Activated CD8-positive, alpha-beta memory T cell treated with anti-CD3 and anti-CD28 coated beads, Interleukin-2, amount 50 U/mL, for 1 hour (primary cell): ENCODE measurements at regions not wholly inside any gene's neighbourhood (a gene's known extent, or its start where the extent isn't known, plus 50 kb on each side); places are given as distances from the start of the nearest gene placed in this dataset.

ENCODE experiments used
- DNase-seq: peaks from one replicate; pipeline ENCODE4 v3.0.0-alpha.2; 2020; ENCODE audit errors: extremely low read depth

DNA sequence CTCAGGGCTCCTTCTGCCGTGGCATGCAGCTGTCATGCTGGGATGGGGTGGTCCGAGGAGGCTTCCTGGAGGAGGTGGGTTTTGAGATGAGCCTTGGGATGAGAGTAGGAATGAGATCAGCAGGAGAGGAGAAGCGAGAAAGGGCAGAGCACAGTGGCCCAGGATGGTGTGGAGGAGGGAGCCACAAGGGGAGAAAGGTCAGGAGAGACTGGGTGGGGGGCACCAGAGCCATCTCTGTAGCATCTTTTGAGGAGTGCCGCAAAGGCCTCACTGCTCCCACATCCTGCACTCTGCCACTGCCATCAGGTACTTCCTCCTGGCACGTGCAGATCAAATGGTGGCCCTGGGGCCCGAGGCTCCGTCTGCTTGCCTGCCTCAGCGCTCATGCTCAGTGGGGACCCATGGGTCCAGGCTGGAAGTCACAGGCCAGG, 150.2 kb downstream of the MACROH2A1 start:
- no peak for DNase-seq

DNA sequence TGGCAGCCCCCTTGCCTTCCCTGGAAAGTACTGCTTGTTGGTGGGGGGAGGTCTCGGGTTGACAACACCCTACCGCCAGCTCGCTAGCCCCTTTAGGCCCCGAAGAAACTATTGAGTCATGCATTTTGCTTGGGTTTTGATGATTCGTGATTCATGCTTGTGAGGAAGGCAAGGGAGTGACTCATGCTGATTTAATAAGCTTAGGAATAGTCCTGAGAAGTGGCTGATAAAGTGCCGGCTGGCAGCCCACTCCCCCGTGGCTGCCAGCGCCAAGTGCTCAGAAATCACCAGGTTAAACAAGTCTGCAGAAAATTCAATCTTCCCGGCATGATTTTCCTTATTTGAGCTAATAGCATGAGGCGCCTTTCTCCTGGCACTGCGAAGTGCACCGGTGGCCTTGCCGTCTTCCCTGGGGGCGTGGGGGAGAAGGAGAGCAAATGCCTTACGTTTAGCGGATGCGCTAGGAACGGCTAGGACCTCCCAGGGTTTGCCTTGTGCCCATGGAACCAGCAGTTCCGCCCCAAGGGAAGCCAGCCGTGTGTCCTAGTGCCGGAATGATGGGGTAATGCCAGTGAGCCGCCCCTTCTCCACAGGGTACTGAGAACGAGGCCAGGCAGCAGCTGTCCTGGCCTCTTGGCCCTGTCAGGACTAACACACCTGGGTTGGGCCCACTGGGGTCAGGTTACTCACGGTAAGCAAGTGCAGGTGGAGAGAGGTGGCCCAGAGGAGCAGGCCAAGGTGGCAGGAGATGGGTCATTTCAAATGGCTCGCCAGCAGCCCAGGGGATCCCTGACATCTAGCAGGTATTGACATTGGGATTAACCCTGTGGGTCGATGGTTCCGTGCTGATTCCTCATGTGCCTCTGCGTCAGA, 151.9 kb downstream of the MACROH2A1 start:
- DNase-seq: no peak

DNA sequence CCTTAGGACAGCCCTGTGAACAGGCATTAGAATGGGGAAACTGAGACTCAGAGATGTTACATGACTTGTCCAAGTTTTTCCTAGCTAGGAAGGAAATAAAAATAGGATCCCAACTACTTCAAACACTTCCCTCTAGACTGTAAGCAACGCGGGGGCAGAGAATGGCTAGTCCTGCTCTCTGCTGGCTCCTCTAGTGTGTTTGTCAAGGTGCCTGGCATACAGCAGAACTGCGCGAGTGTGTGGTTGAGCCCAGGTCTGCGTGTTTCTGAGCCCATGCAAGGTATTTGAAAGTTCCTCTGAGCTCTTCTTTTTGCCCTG, 152.5 kb downstream of the MACROH2A1 start:
- no peak for DNase-seq

DNA sequence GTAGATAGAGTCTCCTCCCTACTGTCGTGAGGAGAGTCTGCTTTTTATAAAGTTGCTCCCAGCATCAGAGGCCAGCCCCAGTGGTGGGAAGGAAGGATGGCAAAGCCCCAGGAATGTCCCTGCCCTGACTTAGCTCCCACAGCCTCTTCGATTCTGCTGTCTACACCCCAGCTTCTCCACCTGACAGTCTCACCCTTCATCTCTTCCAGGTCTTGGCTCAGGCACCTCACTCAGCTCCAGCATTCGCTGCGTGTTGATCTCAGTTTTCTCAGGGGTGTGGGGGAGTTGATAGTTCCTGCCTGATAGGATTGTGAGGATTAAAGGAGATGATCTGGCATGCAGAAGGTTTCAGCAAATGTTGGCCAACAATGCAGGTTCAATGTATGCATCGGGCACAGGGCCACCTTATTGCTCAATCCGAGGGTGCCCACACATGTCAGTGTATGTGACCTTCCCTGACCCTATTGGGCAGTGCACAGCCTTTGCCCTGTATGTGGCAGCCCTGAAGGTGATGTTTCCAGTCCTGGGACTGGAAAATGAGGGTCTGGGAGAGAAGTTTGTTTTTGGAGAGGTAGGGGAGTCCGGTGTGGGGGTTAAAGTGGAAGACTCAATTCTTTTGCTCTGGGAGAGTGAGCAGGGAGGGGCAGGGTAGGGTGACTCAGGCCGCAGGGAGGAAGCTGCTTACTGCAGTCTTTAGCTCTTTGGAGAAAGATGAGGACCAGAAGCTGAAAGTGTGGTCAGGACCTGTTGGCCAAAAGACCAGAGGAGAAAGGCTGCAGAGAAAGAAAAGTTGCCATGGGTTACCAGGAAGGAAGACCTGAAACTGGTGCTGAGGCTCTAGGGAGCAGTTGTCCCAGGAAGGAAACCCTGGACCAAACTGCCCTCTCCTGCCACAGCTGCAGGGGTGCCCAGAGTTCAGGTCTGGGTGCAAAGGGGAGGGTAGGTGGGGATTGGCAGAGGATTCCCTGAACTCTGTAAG, 153.2 kb downstream of the MACROH2A1 start:
- no peak for DNase-seq

DNA sequence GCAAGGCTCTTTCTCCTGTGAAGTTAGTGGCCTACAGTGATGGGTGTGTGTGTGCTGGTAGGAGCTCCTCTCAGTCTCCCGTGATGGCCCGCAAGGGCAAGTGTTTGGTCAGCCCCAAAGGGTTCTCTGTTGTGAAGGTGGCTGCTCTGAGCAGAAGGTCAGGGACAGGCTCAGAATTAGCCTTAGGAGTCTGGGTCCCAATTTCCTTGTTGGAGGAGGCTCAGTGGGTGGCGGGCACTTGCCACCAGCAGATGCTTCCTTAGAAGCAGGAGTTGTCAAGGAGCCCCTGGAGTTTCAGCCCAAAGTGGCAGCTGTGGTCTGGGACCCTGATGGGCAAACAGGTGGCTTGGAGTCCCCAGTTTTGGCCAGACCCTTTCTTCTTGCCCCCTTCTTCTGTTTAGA, 154.4 kb downstream of the MACROH2A1 start:
- no peak for DNase-seq

DNA sequence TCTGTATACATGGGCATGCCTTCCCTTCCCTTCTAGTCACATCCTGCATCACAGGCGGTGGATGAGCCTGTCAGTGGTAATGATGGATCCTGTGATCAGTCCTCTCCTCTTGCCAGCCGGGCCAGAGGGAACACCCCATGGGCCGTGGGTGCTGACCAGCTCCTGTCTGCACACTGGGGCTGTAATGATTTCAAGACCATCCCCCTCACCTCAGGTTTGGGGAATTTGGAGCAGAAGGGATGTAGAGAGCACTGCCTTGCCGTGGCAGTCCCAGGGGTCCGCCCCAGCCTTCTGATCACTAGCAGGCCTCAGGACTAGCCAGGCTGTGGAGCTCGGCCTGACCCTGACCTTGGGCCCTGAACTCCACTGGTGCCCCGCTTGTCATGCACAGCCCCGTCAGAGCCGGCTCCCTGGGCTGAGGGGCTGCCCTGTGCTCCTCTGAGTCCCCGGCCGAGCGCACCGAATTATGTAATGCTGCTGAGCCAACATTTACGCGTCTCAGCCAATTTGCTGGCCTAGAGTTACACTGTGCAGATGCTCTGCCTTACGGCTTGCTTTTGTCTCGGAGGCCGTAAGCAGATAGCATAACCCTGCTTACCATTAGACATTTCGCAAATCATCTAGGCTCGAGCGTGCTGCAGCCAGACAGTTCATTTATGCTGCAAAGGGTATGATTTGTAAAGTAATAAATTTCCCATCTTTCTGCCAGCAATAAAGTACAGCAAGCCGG, 155.3 kb downstream of the MACROH2A1 start:
- no peak for DNase-seq

DNA sequence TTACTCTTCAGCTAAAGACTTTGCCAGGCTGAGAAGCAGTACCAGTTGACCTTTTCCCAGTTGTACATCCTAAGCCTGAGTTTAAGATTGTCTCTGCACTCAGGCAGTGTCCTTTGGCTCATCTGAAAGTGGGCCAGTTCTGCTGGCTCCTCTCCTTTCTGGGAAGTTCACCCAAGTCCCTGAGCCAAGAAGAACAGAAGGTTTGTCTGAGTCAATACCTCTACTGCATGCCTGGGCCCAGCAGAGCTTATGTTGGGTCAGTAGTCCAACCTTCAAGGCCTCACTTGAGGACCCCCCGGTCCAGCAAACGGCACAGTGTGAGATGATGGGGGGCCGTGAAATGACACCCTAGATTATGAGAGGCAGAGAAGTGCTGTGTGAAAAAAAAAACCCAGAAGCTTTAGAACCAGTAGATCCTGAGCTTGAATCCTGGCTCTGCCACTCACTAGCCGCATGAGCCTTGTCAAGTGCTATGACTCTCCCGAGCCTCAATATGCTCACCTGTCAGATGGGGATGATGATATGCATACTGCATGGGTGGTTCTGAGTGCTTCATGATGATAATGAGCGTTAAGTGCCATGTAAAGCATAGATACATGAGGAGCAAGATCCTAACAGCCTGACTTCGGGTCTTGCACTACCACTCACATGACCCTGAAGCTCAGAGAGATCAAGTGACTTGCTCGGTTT, 156.0 kb downstream of the MACROH2A1 start:
- no peak for DNase-seq

DNA sequence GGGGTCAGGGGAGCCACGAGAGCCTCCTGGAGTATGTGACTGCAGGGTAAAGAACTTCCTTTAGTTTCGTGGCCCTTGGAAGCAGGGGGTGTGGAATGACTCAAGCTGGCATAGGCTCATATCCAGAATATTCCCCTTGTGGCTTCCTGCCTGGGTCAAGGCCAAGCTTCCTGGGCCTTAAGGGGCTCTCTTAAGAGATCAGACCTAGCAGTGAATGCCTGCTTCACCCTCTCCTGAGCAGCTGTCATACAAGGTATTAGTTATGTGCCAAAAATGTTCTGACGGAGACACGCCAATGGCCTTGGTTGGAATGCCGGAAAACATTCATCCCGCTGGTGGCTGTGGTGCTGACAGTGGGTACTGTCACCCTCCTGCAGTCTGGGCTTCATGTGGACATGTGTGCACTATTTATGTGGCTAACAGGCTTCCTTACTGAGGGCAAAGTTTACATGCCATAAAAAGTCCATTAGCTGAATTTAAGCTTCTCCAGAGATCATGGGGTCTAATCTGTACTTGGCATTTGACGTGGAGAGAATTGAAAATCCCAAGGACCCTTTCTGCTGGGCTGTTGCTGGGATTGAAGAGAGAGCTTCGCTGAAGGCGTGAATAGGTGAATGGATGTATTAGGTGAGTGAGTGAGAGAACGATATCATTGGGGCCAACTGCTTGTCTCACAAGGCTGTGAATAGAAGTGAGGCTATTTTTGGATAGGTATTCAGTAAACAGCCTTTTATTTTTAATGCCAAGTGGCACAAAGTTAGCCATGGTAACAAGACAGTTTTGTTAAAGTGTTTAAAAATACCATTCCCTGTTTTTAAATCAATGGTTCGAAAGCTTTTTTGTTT, 156.8 kb downstream of the MACROH2A1 start:
- DNase-seq: no peak

DNA sequence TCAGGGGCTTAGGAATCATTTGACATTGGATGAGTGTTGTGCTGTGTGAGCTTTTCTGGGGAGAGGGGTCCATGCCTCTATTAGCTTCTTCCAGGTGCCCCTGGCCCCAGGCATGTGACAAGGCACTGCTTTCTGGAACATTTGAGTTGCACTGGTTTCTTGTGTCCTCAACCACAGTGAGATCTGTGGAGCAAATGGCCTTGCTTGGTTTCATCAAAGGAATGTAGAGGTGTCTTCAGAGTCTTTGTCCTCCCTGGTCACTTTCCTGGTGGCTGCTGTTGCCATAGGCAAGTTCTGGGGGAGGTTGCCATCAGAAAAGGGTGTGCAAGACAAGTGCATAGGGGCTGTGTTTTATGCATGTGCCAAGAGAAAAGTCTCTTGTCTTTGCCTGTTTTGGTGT, 157.5 kb downstream of the MACROH2A1 start:
- no peak for DNase-seq

DNA sequence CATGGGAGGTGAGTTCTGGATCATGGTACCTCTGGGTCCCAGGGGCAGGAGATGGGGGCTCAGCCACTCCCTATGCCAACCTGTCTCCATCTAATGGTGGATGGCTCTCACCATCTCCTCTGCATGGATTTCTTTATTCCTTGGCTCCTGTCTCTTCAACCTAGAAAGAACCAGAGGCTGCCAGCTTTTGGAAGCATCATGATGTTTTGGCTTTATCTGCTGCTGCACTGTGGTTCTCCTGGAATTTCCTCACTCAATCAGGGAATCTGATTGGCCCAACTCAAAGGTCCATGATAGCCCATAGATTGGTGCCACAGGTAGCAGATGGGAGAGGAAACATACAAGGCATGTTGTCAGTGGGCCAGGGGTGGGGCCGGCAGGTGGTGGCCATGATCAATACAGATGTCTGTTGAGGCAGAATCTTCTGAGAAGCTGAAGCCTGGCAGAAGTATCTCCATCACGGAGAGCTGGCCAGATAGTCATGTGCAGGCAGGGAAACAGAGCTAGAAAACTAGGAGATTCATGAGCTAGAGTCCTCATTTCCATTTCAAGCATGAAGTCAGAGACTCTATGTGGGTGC, 158.2 kb downstream of the MACROH2A1 start:
- no peak for DNase-seq

DNA sequence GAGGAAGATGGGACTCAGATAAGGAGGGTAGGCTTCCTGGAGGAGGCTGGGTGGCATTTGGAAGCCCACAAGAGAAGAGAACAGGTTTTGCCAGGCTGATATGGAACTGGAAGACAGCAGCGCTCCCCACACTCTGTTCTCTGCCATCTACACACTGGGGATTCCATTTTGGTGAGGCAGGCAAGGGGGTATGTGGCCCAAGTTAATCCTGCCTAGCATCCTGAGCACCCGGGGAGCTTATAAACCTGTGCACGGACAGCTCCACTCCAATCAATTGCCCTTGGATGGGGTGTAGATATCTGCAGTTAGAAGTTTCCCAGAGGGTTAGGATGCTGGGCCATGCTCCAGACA, 158.8 kb downstream of the MACROH2A1 start:
- no peak for DNase-seq

DNA sequence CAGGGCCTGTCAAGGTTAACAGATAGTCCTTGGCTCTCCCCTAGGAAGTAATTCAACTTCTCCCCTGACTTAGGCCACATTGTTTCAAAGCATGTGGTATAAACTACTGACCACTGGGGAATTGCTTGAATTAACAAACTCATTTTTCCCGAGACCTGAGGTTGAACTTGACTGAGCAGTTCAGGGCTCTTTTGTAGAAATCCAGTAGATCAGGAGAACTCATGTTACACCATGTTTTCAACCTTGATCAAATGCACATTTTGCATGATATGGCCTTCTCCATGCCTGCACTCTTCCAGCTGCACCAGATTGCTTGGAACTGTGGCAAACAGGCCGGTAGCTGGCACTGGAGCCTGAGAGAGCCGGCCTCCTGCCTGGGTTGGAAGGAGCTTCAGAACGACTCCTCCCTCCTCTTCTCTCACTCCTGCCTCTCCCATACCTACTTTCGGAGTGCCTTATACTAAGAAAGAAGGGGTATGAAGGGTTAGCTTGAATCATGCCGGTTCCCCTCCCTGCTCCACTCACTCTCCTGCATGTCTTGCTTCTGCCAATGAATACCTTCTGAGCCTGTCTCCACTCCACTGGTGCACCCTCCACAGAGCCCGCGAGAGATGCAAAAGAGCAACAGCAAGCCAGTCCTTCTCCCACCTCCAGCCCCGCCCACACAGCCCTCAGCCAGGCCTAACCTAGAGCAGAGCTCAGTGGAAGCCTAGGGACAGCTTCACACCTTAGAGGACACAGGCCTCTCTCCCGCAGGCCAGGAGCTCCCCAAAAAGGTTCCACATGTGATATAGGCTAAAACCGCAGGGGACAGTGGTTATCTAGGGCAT, 159.4 kb downstream of the MACROH2A1 start:
- DNase-seq: no peak

DNA sequence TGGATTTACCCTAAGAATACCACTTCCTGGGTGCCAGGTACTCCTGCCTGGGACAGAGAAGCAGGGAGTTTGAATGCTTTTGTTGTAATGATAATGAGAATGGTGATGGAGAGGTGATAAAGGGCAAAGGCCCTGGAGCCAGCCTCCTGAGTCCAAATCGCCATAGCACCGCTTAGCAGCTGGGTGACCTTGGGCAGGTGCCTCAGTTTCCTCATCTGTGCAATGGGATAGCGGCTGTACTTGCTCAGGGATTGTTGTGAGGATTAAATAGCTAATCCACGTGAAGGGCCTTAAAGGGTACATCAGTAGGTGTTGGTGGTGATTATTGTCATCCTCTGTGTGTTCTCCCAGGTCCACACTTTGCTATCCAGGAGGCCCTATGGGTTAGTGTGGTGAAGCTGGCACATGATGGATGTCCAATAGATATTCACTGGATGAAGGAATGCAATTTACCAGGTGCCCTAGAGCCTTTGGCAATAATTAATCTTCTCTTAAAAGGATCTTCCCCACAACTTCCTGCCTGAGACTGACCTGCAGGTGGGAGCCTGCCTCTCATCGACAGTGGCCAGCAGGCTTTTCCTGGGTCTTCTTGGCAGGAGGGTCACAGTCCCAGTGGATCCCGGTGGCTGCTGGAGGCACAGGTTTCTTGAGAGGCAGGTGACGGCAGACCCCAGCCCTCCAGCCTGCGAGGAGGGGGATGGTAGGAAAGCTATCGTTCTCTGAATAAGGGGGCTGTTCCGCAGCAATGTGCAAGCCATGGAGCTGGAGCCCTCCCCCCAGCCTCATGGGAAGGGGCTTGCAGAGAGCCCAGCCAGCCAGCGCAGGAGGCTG, 160.2 kb downstream of the MACROH2A1 start:
- no peak for DNase-seq

DNA sequence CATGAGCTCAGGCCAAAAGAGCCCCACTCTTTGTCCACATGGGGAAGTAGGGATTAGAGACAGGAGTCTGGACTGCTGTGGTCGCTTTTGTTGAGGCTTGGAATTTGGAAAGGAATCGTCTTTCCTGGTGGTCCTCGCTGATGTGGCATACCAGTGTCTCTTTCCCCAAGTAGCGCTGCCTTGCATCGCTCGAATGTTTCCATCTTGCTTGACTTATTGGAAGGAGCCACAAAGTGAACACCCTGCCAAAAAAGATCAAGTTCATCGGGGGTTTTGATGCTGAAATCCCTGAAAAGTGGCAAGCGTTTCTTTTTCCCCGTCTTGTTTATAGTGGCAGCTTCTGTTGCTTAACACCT, 161.3 kb downstream of the MACROH2A1 start:
- DNase-seq: no peak

DNA sequence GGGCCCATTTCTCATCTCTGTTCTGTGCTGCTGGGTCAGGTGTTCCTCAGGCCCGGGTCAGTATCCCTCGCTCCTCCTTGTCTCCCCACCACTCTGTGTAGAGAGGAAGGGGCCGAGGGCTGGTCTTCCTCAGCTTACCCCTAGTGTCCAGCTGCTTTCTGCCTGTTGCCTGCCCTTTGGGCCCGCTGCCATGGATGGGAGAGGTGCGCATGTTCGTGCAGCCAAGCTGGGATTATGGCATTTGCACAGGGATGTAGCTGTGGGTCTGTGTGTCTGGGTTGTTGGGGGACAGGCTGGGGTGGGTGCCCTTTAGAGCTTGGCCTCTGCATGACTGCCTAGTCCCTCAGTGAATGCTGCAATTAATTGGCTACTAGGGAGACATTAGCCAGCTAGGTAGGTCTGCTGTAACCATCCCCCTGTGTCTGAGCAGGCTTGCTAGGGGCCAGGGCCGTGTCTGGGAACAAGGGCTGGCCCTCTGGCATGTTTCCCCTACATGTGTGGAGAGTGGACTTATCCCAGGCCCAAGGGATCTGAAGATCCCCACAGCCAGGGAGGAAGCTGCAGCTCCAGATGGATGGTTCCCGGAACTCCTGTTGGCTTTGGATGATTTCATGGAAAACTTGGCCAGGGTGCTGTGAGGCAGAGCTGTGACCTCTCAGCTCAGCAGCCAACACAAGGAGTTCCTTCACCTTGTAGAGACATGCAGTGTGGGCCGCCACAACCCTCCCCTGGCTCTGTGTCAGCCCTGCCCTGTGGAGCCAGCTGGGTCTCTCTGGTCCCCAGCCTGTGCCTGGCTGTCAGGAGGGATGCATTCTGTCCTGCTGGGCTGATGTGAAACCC, 161.9 kb downstream of the MACROH2A1 start:
- DNase-seq: no peak

DNA sequence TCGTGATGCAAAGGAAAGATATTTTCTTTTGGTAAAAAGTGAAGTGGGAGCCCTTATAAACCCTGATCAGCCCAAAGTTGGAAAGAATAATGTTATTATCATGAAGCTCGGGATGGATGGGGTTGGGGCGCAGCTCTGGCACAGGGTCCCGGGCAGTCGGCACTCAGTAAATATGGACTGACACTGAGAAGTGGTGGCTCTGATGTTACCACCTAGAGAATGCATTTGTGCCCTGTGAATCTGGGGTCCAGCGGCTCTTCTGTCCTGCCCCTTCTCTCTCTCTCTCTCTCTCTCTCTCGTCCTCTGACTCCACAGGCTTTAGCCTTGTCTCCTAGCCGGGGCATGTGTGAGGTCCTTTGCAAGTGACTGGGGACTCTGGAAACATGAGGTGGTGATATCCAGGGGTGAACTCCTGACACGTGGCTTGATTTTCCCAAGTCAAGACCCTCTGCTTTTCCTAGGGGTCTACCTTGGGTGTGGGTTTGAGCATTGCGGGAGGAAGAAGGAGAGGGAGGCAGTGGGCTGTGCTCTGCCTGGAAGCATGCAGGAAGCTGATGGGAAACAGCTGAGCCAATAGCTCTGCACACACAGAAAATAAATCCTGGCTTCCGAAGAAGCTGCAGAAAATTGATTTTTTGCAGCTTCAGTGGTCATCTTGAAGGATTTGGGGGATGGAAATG, 162.7 kb downstream of the MACROH2A1 start:
- DNase-seq: no peak
